Right lobe of liver (tissue), 6 donors: ENCODE measurements at regions not wholly inside any gene's neighbourhood (a gene's known extent, or its start where the extent isn't known, plus 50 kb on each side); places are given as distances from the start of the nearest gene placed in this dataset.

ENCODE experiments used
- ATAC-seq, 4 donors: fragments of 200-7000 bp; cut with Tn5 transposase; one replicate each; pipeline ENCODE4 v1.9.1; 2020; ENCODE audit warnings: mild to moderate bottlenecking in 4 of 4, moderate library complexity in 4 of 4
- DNase-seq, 3 donors: peaks; one replicate each; pipeline ENCODE4 v3.0.0-alpha.2; 2020
- H3K27ac ChIP-seq, 3 donors: fragments of 200-600 bp; one replicate each; pipeline ENCODE4 v1.8.0; 2022
- H3K27me3 ChIP-seq, 2 donors: fragments of 200-600 bp; one replicate each; pipeline ENCODE4 v1.8.0; 2022
- H3K36me3 ChIP-seq, 4 donors: fragments of 200-600 bp; sonication (generic) in 1 of 4; one replicate each; pipeline versions ENCODE4 v1.5.1 to v1.8.0; 2017 to 2022; ENCODE audit warnings: control low read depth in 1 of 4
- H3K4me1 ChIP-seq, 4 donors: fragments of 200-600 bp; sonication (generic) in 1 of 4; one replicate each; pipeline versions ENCODE4 v1.5.1 to v1.8.0; 2017 to 2022; ENCODE audit warnings: control low read depth in 1 of 4
- H3K4me3 ChIP-seq, 3 donors: fragments of 200-600 bp; one replicate each; pipeline ENCODE4 v1.8.0; 2022
- H3K9me3 ChIP-seq, 4 donors: fragments of 200-600 bp; sonication (generic) in 1 of 4; one replicate each; pipeline versions ENCODE4 v1.5.1 to v1.8.0; 2017 to 2022; ENCODE audit warnings: control low read depth in 1 of 4
- POLR2A ChIP-seq: fragments of 450-650 bp; IDR thresholded peaks from one replicate; pipeline ENCODE4 v1.6.1; 2017; ENCODE audit warnings: antibody characterized with exemption, mild to moderate bottlenecking
- WGBS: methylation state at CpG from one replicate; pipeline ENCODE4 v1.1.6; 2018; ENCODE audit warnings: low coverage, low lambda C conversion rate; ENCODE audit not compliant: insufficient coverage; ENCODE audit errors: missing lambda C conversion rate; 5-methylcytosine and 5-hydroxymethylcytosine counted together
- intact Hi-C, 2 donors: fragments of 100-400 bp; cut with DNase I; formaldehyde crosslinking; loops; one replicate each; pipeline versions ENCODE4 v1.11.2 to v1.14.1; 2022
- TF ChIP-seq, protein P1 (sequence below), 4 donors: fragments of 200-600 bp in 3 of 4; fragments of 450-650 bp in 1 of 4; IDR thresholded peaks; one replicate each; pipeline versions ENCODE4 v1.5.1 to v1.8.0; 2016 to 2022; ENCODE audit warnings: antibody characterized with exemption in 4 of 4, mild to moderate bottlenecking in 2 of 4
- donor health status: DM: no; HTN: yes; CAD: no.
- donor health status: DM: no; HTN: no; CAD: no.
- donor health status: DM: no; HTN: no; CAD: no.
- donor health status: DM: no; HTN: yes; CAD: no.
- donor health status: DM: no; HTN: yes; CAD: no.

DNA sequence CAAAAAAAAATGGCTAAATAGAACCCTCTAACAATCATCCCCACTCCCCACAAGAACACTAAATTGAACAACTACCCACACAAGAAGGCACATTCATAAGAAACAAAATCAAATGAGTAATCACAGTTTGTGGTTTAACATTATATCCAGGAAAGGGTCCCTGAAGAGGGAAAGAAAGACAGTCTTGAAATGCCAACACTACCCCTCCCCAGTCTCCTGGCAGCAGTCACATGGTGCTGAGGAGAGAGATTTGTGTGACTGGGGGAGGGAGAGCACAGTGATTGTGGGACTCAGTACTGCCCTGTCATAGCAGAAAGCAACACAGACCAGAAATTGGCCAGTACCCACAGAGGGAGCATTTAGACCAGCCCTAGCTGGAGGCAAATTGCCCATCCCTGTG is 443.7 kb upstream of the BTBD3 start:
- ATAC-seq (no peak), DNase-seq (no peak)
- Histone ChIP-seq H3K4me3 (no peak overlapping the region), H3K9me3 (no peaks in the 10 kb centered on the region), H3K36me3 (no peaks in the 10 kb centered on the region), H3K27ac (no peak overlapping the region), H3K27me3 (no peaks in the 10 kb centered on the region), H3K4me1 (no peaks in the 10 kb centered on the region)
- intact Hi-C loops = no loop called here
- no peak for TF ChIP-seq POLR2A
- TF ChIP-seq, protein P1, sequence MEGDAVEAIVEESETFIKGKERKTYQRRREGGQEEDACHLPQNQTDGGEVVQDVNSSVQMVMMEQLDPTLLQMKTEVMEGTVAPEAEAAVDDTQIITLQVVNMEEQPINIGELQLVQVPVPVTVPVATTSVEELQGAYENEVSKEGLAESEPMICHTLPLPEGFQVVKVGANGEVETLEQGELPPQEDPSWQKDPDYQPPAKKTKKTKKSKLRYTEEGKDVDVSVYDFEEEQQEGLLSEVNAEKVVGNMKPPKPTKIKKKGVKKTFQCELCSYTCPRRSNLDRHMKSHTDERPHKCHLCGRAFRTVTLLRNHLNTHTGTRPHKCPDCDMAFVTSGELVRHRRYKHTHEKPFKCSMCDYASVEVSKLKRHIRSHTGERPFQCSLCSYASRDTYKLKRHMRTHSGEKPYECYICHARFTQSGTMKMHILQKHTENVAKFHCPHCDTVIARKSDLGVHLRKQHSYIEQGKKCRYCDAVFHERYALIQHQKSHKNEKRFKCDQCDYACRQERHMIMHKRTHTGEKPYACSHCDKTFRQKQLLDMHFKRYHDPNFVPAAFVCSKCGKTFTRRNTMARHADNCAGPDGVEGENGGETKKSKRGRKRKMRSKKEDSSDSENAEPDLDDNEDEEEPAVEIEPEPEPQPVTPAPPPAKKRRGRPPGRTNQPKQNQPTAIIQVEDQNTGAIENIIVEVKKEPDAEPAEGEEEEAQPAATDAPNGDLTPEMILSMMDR (IDR thresholded peaks at IDR 0.05) = no peak

DNA sequence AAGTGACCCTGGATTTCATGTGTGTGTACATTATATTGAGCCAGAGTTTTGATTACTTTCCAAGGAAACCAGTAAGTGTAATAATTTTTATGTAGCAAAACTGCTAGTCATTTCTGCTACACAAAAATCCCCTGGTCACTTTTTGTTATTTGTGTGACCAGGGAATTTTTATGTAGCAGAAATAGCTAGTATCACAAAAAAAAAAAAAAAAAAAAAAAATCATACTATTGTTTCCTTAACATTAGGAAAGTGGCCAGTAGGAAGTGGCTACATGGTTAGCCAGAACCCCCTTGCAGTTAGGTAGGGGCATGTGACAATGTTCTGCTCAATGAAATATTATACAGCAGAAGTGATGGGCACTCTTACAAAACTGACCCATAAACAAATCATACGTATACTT is 434.0 kb upstream of the BTBD3 start:
- no peak for ATAC-seq

DNA sequence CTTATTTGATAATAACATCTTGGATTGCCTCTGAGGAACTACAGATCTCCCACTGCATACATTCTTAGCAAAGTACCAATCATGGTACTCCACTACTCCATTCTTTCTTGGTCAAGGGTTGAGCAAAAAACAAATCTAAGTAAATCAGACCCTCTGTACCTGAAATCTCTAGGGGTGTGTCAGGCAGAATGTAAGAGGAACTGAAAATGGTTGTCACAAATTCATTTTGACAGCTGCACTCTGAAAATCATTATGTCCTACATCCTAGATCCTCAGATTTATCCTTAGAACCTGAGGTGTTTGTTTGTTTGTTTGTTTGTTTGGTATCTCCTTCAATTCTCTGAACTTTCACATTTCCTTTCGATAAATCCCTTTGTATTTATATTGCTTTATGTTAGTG is 433.2 kb upstream of the BTBD3 start:
- Histone ChIP-seq H3K27me3 (no peaks in the 10 kb centered on the region), H3K27ac (no peak overlapping the region), H3K4me1 (no peaks in the 10 kb centered on the region), H3K36me3 (no peaks in the 10 kb centered on the region), H3K4me3 (no peak overlapping the region), H3K9me3 (no peaks in the 10 kb centered on the region)
- TF ChIP-seq, protein P1 (IDR thresholded peaks at IDR 0.05) = no peak
- TF ChIP-seq POLR2A = no peak
- whole genome bisulfite sequencing = 62% methylated on average over 1 of the region's 1 CpG
- intact Hi-C loops = no loop called here
- no peak for DNase-seq
- no peak for ATAC-seq

More for the DNA sequence above, 434.0 kb upstream of the BTBD3 start:
- intact Hi-C loops = no loop called here
- no peak overlapping the region for H3K4me3 ChIP-seq
- H3K4me1 ChIP-seq = no peaks in the 10 kb centered on the region
- no peak overlapping the region for H3K27ac ChIP-seq
- H3K9me3 ChIP-seq = no peaks in the 10 kb centered on the region
- no peaks in the 10 kb centered on the region for H3K27me3 ChIP-seq
- DNase-seq = no peak
- WGBS = 91% methylated on average over 1 of the region's 1 CpG
- H3K36me3 ChIP-seq = no peaks in the 10 kb centered on the region
- TF ChIP-seq, protein P1 (IDR thresholded peaks at IDR 0.05) = no peak
- TF ChIP-seq POLR2A = no peak

DNA sequence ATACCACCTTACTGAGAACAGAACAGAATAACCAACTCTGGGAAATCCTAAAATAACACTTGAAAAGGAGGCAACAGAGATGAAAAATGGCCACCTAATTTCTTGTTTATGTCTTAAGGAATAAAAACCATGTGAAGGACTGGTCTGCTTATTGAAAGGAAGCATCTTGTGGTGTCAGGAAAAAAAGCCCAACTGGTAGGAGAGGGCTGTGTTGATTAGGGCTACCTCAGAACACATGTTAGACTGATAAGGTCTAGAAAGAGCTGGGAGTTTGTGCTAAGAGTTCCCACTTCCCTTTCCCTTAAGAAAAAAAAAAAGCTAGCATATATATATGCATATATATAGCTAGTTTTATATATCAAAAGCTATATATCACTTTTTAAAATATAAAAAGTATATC is 425.3 kb upstream of the BTBD3 start:
- H3K27ac ChIP-seq = no peak overlapping the region
- no peaks in the 10 kb centered on the region for H3K27me3 ChIP-seq
- no peaks in the 10 kb centered on the region for H3K9me3 ChIP-seq
- ATAC-seq = no peak
- DNase-seq = no peak
- H3K36me3 ChIP-seq = no peaks in the 10 kb centered on the region
- intact Hi-C loops = no loop called here
- H3K4me1 ChIP-seq = no peaks in the 10 kb centered on the region
- TF ChIP-seq, protein P1 (IDR thresholded peaks at IDR 0.05) = no peak
- no peak for TF ChIP-seq POLR2A
- no peak overlapping the region for H3K4me3 ChIP-seq

DNA sequence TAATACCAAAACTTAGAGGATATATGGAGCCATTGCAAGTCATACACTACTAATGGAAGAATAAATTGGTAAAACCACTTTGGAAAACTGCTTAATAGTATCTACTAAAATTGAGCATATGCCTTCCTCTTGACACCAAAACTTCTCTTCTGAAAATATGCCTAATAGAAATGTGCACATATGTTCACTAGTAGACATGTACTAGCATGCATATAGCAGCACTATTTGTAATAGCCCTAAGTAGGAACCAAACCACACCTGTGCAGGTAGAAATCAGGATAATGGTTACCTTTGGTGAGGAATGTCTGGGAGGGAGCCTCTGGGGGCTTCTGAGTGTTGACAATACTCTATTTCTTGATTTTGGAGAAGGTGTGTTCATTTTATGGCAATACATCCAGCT is 424.8 kb upstream of the BTBD3 start:
- H3K27me3 ChIP-seq = no peaks in the 10 kb centered on the region
- no peak for DNase-seq

More for the DNA sequence above, 424.8 kb upstream of the BTBD3 start:
- Histone ChIP-seq H3K9me3 (no peaks in the 10 kb centered on the region), H3K4me1 (no peaks in the 10 kb centered on the region), H3K27ac (no peak overlapping the region), H3K36me3 (no peaks in the 10 kb centered on the region), H3K4me3 (no peak overlapping the region)
- TF ChIP-seq, protein P1 (IDR thresholded peaks at IDR 0.05) = no peak
- no peak for TF ChIP-seq POLR2A
- no peak for ATAC-seq
- intact Hi-C loops = no loop called here
